HEK293T (cell line): ENCODE measurements at regions not wholly inside any gene's neighbourhood (a gene's known extent, or its start where the extent isn't known, plus 50 kb on each side); places are given as distances from the start of the nearest gene placed in this dataset.

Source experiments
- CTCF ChIA-PET: fragments of 350-600 bp; formaldehyde crosslinking; extraction: SDS; loops from one replicate; lab custom pipeline; 2021; ENCODE audit warnings: antibody characterized with exemption, inconsistent platforms; lab: Yijun Ruan, JAX
- POLR2A ChIA-PET: fragments of 350-600 bp; formaldehyde crosslinking; extraction: SDS; loops from one replicate; lab custom pipeline; 2020; ENCODE audit warnings: antibody characterized with exemption, inconsistent platforms; lab: Yijun Ruan, JAX
- DNase-seq: peaks from one replicate; pipeline ENCODE4 v3.0.0; 2012; ENCODE audit warnings: mixed read lengths; ENCODE audit errors: extremely low spot score
- ARNT ChIP-seq: fragments of 450-650 bp; IDR thresholded peaks from 2 replicates; pipeline ENCODE4 v1.6.1; 2017; ENCODE audit warnings: mild to moderate bottlenecking
- BHLHE40 ChIP-seq: fragments of 450-650 bp; IDR thresholded peaks from 2 replicates; pipeline ENCODE4 v1.6.1; 2016; ENCODE audit warnings: mild to moderate bottlenecking, moderate library complexity, borderline replicate concordance
- CTBP1 ChIP-seq: fragments of 450-650 bp; IDR thresholded peaks from 2 replicates; pipeline ENCODE4 v1.6.1; 2016; ENCODE audit warnings: borderline replicate concordance
- ELF4 ChIP-seq: fragments of 450-650 bp; IDR thresholded peaks from 2 replicates; pipeline ENCODE4 v1.6.1; 2017; ENCODE audit warnings: antibody characterized with exemption
- FOXA1 ChIP-seq: fragments of 450-650 bp; IDR thresholded peaks from 2 replicates; pipeline ENCODE4 v1.6.1; 2016; ENCODE audit warnings: mild to moderate bottlenecking
- FOXK2 ChIP-seq: fragments of 450-650 bp; IDR thresholded peaks from 2 replicates; pipeline ENCODE4 v1.6.1; 2016; ENCODE audit warnings: mild to moderate bottlenecking
- FOXM1 ChIP-seq: fragments of 450-650 bp; IDR thresholded peaks from 2 replicates; pipeline ENCODE4 v1.6.1; 2017; ENCODE audit warnings: mild to moderate bottlenecking, borderline replicate concordance
- HDGF ChIP-seq: fragments of 450-650 bp; IDR thresholded peaks from 2 replicates; pipeline ENCODE4 v1.6.1; 2017; ENCODE audit warnings: antibody characterized with exemption, borderline replicate concordance
- L3MBTL2 ChIP-seq: fragments of 450-650 bp; conservative IDR thresholded peaks from 2 replicates; pipeline ENCODE4 v1.6.1; 2016; ENCODE audit warnings: mild to moderate bottlenecking
- LEF1 ChIP-seq: fragments of 450-650 bp; IDR thresholded peaks from 2 replicates; pipeline ENCODE4 v1.6.1; 2017; ENCODE audit warnings: mild to moderate bottlenecking, borderline replicate concordance
- NFRKB ChIP-seq: fragments of 450-650 bp; IDR thresholded peaks from 2 replicates; pipeline ENCODE4 v1.6.1; 2016; ENCODE audit warnings: mild to moderate bottlenecking, moderate library complexity
- SP1 ChIP-seq: fragments of 450-650 bp; IDR thresholded peaks from 2 replicates; pipeline ENCODE4 v1.6.1; 2017
- SUZ12 ChIP-seq: fragments of 450-650 bp; IDR thresholded peaks from 2 replicates; pipeline ENCODE4 v1.6.1; 2016; ENCODE audit warnings: mild to moderate bottlenecking
- TARDBP ChIP-seq: fragments of 450-650 bp; IDR thresholded peaks from 2 replicates; pipeline ENCODE4 v1.6.1; 2016
- ZNF384 ChIP-seq: fragments of 450-650 bp; IDR thresholded peaks from 2 replicates; pipeline ENCODE4 v1.6.1; 2016
- TF ChIP-seq, protein P1 (sequence below): fragments of 450-650 bp; IDR thresholded peaks from 2 replicates; pipeline ENCODE4 v1.6.1; 2016

GRCh38 chr2:30039101-30039500 lies 107.7 kb upstream of the YPEL5 start:
- no peak for TF ChIP-seq HDGF
- no peak for TF ChIP-seq FOXA1
- no peak for TF ChIP-seq FOXM1
- TF ChIP-seq ARNT = no peak
- TF ChIP-seq CTBP1 = no peak
- TF ChIP-seq SUZ12 = no peak
- no peak for TF ChIP-seq NFRKB
- TF ChIP-seq ZNF384 = no peak
- no peak for TF ChIP-seq SP1
- no peak for TF ChIP-seq TARDBP
- no peak for TF ChIP-seq BHLHE40
- TF ChIP-seq, protein P1, sequence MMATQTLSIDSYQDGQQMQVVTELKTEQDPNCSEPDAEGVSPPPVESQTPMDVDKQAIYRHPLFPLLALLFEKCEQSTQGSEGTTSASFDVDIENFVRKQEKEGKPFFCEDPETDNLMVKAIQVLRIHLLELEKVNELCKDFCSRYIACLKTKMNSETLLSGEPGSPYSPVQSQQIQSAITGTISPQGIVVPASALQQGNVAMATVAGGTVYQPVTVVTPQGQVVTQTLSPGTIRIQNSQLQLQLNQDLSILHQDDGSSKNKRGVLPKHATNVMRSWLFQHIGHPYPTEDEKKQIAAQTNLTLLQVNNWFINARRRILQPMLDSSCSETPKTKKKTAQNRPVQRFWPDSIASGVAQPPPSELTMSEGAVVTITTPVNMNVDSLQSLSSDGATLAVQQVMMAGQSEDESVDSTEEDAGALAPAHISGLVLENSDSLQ = no peak
- TF ChIP-seq L3MBTL2 = no peak
- no peak for TF ChIP-seq LEF1
- TF ChIP-seq FOXK2 = no peak
- no peak for TF ChIP-seq ELF4
- ChIA-PET CTCF (no interaction called here), POLR2A (no interaction called here)
- DNase-seq = no peak

- DNase-seq = no peak
- ChIA-PET CTCF (no interaction called here), POLR2A (no interaction called here)
- TF ChIP-seq CTBP1 = no peak
Measured at GRCh38 chr2:30040147-30040546, 106.7 kb upstream of the YPEL5 start.

DNA sequence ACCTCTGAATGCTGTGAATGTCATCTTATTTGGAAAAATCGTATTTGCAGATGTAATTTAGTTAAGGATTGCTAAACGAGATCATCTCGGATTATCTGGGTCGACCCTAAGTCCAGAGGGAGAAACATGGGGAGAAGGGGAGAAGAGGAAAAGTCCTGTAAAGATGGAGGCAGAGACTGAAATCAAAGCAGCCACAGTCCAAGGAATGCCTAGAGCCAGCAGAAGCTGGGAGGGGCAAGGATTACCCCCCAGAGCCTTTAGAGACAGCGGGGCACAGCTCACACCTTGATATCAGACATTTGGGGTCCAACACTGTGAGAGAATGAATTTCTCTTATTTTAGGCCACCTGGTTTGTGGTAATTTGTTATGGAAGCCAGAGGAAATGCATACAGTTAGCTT lies 104.9 kb upstream of the YPEL5 start:
- POLR2A ChIA-PET = no interaction called here
- DNase-seq = no peak
- TF ChIP-seq CTBP1 = no peak
- TF ChIP-seq TARDBP = no peak
- no peak for TF ChIP-seq SUZ12
- no peak for TF ChIP-seq HDGF
- TF ChIP-seq L3MBTL2 = no peak
- no peak for TF ChIP-seq FOXA1
- TF ChIP-seq ELF4 = no peak
- TF ChIP-seq, protein P1 = no peak
- TF ChIP-seq SP1 = no peak
- CTCF ChIA-PET = no interaction called here

GRCh38 chr2:30046396-30046795 lies 100.4 kb upstream of the YPEL5 start:
- CTCF ChIA-PET = no interaction called here
- POLR2A ChIA-PET = no interaction called here
- no peak for DNase-seq
- TF ChIP-seq, protein P1 = no peak
- TF ChIP-seq LEF1 (no peak), ZNF384 (no peak), L3MBTL2 (no peak), CTBP1 (no peak), FOXA1 (no peak), NFRKB (no peak), ARNT (no peak), ELF4 (no peak), HDGF (no peak), TARDBP (no peak), FOXK2 (no peak), SUZ12 (no peak)

GRCh38 chr2:30046979-30047378 lies 99.8 kb upstream of the YPEL5 start:
- CTCF ChIA-PET = no interaction called here
- DNase-seq = no peak
- no peak for TF ChIP-seq HDGF
- POLR2A ChIA-PET = no interaction called here

GRCh38 chr2:30048636-30049175 lies 98.1 kb upstream of the YPEL5 start:
- ChIA-PET CTCF (no interaction called here), POLR2A (no interaction called here)
- DNase-seq = no peak
- no peak for TF ChIP-seq L3MBTL2
- TF ChIP-seq ELF4 = no peak
- TF ChIP-seq SP1 = no peak
- no peak for TF ChIP-seq SUZ12
- TF ChIP-seq FOXK2 = no peak
- TF ChIP-seq CTBP1 = no peak
- TF ChIP-seq HDGF = no peak
- no peak for TF ChIP-seq NFRKB
- TF ChIP-seq LEF1 = no peak
- TF ChIP-seq BHLHE40 = no peak
- TF ChIP-seq, protein P1 = no peak
- no peak for TF ChIP-seq ZNF384

DNA sequence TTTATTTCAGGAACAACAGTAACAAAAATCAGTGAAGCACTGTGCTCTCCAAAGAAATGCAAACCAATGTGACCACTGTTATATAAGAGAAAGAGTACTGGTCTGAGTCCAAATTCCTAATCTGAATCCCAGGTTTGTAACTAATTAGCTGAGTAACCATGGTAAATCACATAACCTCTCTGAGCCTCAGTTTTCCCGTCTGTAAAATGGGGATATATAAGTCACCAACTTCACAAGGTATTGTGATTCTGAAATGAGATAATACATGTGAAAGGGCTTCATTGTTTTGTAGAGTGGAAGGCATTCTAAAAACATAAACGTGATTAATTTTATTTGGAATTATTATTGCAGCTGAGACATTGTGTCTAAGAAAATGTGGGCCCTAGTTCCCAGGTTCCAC lies 91.3 kb upstream of the YPEL5 start:
- POLR2A ChIA-PET = no interaction called here
- CTCF ChIA-PET = no interaction called here
- TF ChIP-seq CTBP1 (no peak), HDGF (no peak), FOXA1 (no peak), ELF4 (no peak), BHLHE40 (no peak), ZNF384 (no peak), L3MBTL2 (no peak), FOXK2 (no peak), SP1 (no peak), ARNT (no peak), FOXM1 (no peak), TARDBP (no peak), NFRKB (no peak)
- TF ChIP-seq, protein P1 = no peak
- DNase-seq = no peak
